T-cell (primary cell): ENCODE measurements at regions not wholly inside any gene's neighbourhood (a gene's known extent, or its start where the extent isn't known, plus 50 kb on each side); places are given as distances from the start of the nearest gene placed in this dataset.

ENCODE experiments used
- ATAC-seq, 4 experiments: fragments of 200-7000 bp in 3 of 4; fragments of 150-1000 bp in 1 of 4; cut with Tn5 transposase; replicated peaks in 1 of 4; 1 replicate in 3 of 4; 2 replicates in 1 of 4; pipeline ENCODE4 v1.10.0; 2021; ENCODE audit warnings: moderate library complexity in 3 of 4, mild to moderate bottlenecking in 2 of 4, moderate number of reproducible peaks in 1 of 4
- CTCF ChIA-PET, 2 donors: fragments of 300-600 bp; sonication (Branson Sonifier 250); formaldehyde crosslinking; loops; one replicate each; lab custom pipeline; 2022; ENCODE audit warnings: antibody characterized with exemption in 2 of 2; lab: Charles Lee
- POLR2A ChIA-PET, 2 donors: fragments of 300-600 bp; sonication (Branson Sonifier 250); formaldehyde crosslinking; loops; one replicate each; lab custom pipeline; 2022; ENCODE audit warnings: antibody characterized with exemption in 2 of 2; lab: Charles Lee
- DNase-seq, 35 experiments: peaks; one replicate each; pipeline versions ENCODE4 v3.0.0 to v3.0.0-alpha.2; 2013 to 2023
- H3K27ac ChIP-seq: one replicate; pipeline ENCODE4 v1.5.1; 2013; ENCODE audit warnings: low read length
- H3K27me3 ChIP-seq, 2 experiments: replicated peaks in 1 of 2; 1 replicate in 1 of 2; 2 replicates in 1 of 2; pipeline versions ENCODE4 v1.6.1 to v1.7.0; 2013; ENCODE audit warnings: low read length in 1 of 2, mixed read lengths in 1 of 2; ENCODE audit not compliant: control insufficient read depth in 2 of 2, insufficient read depth in 2 of 2; ENCODE audit errors: extremely low read depth in 1 of 2
- H3K36me3 ChIP-seq, 2 donors: 1 replicate in 1 of 2; 2 replicates in 1 of 2; pipeline versions ENCODE4 v1.6.1 to v1.7.0; 2013; ENCODE audit warnings: low read length in 1 of 2; ENCODE audit not compliant: control insufficient read depth in 2 of 2, insufficient read depth in 1 of 2; ENCODE audit errors: extremely low read depth in 1 of 2
- H3K4me1 ChIP-seq, 2 experiments: 1 replicate in 1 of 2; 2 replicates in 1 of 2; pipeline versions ENCODE4 v1.6.1 to v1.7.0; 2013; ENCODE audit warnings: low read length in 2 of 2, mixed read lengths in 1 of 2; ENCODE audit not compliant: insufficient read depth in 2 of 2, control insufficient read depth in 1 of 2; ENCODE audit errors: extremely low read depth in 1 of 2
- H3K4me3 ChIP-seq, 2 donors: 1 replicate in 1 of 2; 2 replicates in 1 of 2; pipeline versions ENCODE4 v1.5.1 to v1.7.0; 2013; ENCODE audit warnings: mild to moderate bottlenecking in 2 of 2, low read length in 1 of 2, moderate library complexity in 1 of 2; ENCODE audit not compliant: control insufficient read depth in 1 of 2; ENCODE audit errors: extremely low read depth in 1 of 2
- H3K9me3 ChIP-seq: 2 replicates; pipeline ENCODE4 v1.7.0; 2013
- H3K27ac Mint-ChIP-seq, 2 donors: one replicate each; pipeline ENCODE4 v1.8.0; 2020 to 2021; ENCODE audit warnings: mild to moderate bottlenecking in 2 of 2, mixed read lengths in 2 of 2
- H3K27me3 Mint-ChIP-seq, 2 donors: one replicate each; pipeline ENCODE4 v1.8.0; 2021 to 2022; ENCODE audit warnings: mixed read lengths in 2 of 2
- H3K36me3 Mint-ChIP-seq: one replicate; pipeline ENCODE4 v1.8.0; 2021; ENCODE audit warnings: mixed read lengths
- H3K4me1 Mint-ChIP-seq, 3 donors: one replicate each; pipeline ENCODE4 v1.8.0; 2020 to 2022; ENCODE audit warnings: mixed read lengths in 3 of 3, mild to moderate bottlenecking in 1 of 3
- H3K4me3 Mint-ChIP-seq, 3 donors: one replicate each; pipeline ENCODE4 v1.8.0; 2020 to 2022; ENCODE audit warnings: mild to moderate bottlenecking in 3 of 3, mixed read lengths in 3 of 3, moderate library complexity in 3 of 3
- H3K9me3 Mint-ChIP-seq, 3 donors: one replicate each; pipeline ENCODE4 v1.8.0; 2020 to 2022; ENCODE audit warnings: mixed read lengths in 3 of 3
- WGBS: methylation state at CpG from one replicate; pipeline ENCODE4 v1.1.5; 2013; ENCODE audit warnings: missing lambda C conversion rate; ENCODE audit not compliant: insufficient coverage; 5-methylcytosine and 5-hydroxymethylcytosine counted together

DNA sequence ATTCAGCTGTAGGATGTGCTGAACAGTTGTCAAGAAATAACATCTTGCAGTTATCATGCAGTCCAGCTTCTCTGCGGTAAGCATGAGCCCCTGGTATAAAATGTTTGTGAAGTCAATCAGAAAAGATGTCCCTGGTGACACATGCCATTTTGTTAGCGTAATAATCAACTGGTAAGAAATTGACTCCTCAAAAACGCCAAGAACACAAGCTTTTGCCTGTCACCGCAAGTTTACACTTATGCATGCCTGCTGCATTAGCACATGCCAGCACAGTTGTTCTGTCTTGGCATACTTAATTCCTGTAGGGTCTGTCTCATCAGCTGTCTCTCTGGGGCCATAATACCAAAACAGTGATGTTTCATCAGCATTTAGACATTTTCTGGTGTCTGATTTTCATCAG lies 524.8 kb upstream of the DSEL start:
- H3K27me3 ChIP-seq = no peaks in the 10 kb centered on the region
- 93% methylated on average over 3 of the region's 4 CpGs for WGBS
- Mint-ChIP-seq H3K9me3 (no peaks in the 10 kb centered on the region), H3K36me3 (no peaks in the 10 kb centered on the region), H3K4me1 (no peaks in the 10 kb centered on the region), H3K4me3 (no peak overlapping the region), H3K27ac (no peak overlapping the region), H3K27me3 (no peaks in the 10 kb centered on the region)
- DNase-seq (no peak), ATAC-seq (no peak)
- no peaks in the 10 kb centered on the region for H3K4me1 ChIP-seq
- no peaks in the 10 kb centered on the region for H3K36me3 ChIP-seq
- no peak overlapping the region for H3K27ac ChIP-seq
- H3K9me3 ChIP-seq = no peaks in the 10 kb centered on the region
- POLR2A ChIA-PET = no interaction called here
- CTCF ChIA-PET = no interaction called here
- H3K4me3 ChIP-seq = no peak overlapping the region

GRCh38 chr18:68040198-68040597 lies 523.7 kb upstream of the DSEL start:
- Histone ChIP-seq H3K27ac (no peak overlapping the region), H3K9me3 (no peaks in the 10 kb centered on the region), H3K36me3 (no peaks in the 10 kb centered on the region), H3K4me1 (no peaks in the 10 kb centered on the region), H3K27me3 (no peaks in the 10 kb centered on the region), H3K4me3 (no peak overlapping the region)
- POLR2A ChIA-PET = no interaction called here
- Mint-ChIP-seq H3K27me3 (no peaks in the 10 kb centered on the region), H3K4me1 (no peaks in the 10 kb centered on the region), H3K9me3 (no peaks in the 10 kb centered on the region), H3K36me3 (no peaks in the 10 kb centered on the region), H3K4me3 (no peak overlapping the region), H3K27ac (no peak overlapping the region)
- ATAC-seq (no peak), DNase-seq (no peak)
- 0% methylated on average over 1 of the region's 3 CpGs for WGBS
- CTCF ChIA-PET = no interaction called here

GRCh38 chr18:68035774-68036522 lies 519.4 kb upstream of the DSEL start:
- no peak overlapping the region for H3K4me3 Mint-ChIP-seq
- 74% methylated on average over 5 of the region's 8 CpGs for WGBS
- H3K4me1 ChIP-seq = no peaks in the 10 kb centered on the region
- DNase-seq = no peak
- no peaks in the 10 kb centered on the region for H3K4me1 Mint-ChIP-seq
- no peaks in the 10 kb centered on the region for H3K27me3 ChIP-seq
- H3K36me3 ChIP-seq = no peaks in the 10 kb centered on the region
- no peak overlapping the region for H3K4me3 ChIP-seq
- ATAC-seq = no peak
- H3K36me3 Mint-ChIP-seq = no peaks in the 10 kb centered on the region
- no peak overlapping the region for H3K27ac ChIP-seq
- ChIA-PET POLR2A (no interaction called here), CTCF (no interaction called here)
- H3K27ac Mint-ChIP-seq = no peak overlapping the region
- no peaks in the 10 kb centered on the region for H3K9me3 Mint-ChIP-seq
- no peaks in the 10 kb centered on the region for H3K27me3 Mint-ChIP-seq
- H3K9me3 ChIP-seq = no peaks in the 10 kb centered on the region

DNA sequence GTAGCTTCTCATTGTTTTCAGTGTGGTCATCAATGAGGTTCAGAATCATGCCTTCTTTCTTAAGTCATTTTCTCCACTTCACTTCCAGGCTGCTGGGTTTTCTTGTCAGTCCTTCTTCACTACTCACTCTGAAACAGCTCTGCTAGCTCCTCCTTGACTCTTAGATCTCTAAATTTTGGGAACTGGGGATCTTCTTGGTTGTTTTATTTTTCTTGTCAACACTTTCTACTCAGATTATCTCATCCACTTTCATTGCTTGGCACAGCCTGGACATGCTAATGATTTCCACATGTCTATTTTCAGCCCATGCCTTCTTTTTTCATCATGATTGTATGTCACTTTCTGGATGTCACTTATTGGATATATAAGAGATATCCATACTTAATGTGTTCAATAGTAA lies 517.8 kb upstream of the DSEL start:
- CTCF ChIA-PET = no interaction called here
- Mint-ChIP-seq H3K4me1 (no peaks in the 10 kb centered on the region), H3K36me3 (no peaks in the 10 kb centered on the region)

DNA sequence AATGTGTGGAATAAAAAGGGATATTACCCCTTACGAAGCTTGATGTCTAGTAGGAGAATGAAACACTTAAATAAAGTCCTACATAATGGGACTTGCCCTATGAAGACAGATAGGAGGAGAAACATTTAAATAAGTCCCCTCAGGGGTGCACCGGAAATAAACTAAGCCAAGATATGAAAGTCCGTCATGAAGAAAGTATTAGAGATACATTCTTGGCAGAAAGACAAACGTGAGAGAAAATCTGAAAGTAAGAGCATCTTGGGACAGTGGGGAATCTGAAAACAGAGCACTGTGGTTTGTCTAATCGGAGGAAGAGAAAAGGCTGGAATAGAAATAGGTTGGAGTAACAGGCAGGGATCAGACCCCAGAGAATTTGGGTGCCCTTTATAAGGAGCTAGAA lies 516.9 kb upstream of the DSEL start:
- Mint-ChIP-seq H3K27ac (no peak overlapping the region), H3K9me3 (no peaks in the 10 kb centered on the region), H3K4me3 (no peak overlapping the region), H3K27me3 (no peaks in the 10 kb centered on the region), H3K4me1 (no peaks in the 10 kb centered on the region), H3K36me3 (no peaks in the 10 kb centered on the region)
- DNase-seq (no peak), ATAC-seq (no peak)
- ChIA-PET CTCF (no interaction called here), POLR2A (no interaction called here)
- H3K27me3 ChIP-seq = no peaks in the 10 kb centered on the region
- H3K4me3 ChIP-seq = no peak overlapping the region
- WGBS = 81% methylated on average over 3 of the region's 5 CpGs
- H3K4me1 ChIP-seq = no peaks in the 10 kb centered on the region
- no peak overlapping the region for H3K27ac ChIP-seq
- H3K9me3 ChIP-seq = no peaks in the 10 kb centered on the region
- no peaks in the 10 kb centered on the region for H3K36me3 ChIP-seq

More for the DNA sequence above, 517.8 kb upstream of the DSEL start:
- H3K27ac Mint-ChIP-seq = no peak overlapping the region
- DNase-seq (no peak), ATAC-seq (no peak)
- no peak overlapping the region for H3K4me3 ChIP-seq
- POLR2A ChIA-PET = no interaction called here
- no peaks in the 10 kb centered on the region for H3K27me3 ChIP-seq
- H3K4me1 ChIP-seq = no peaks in the 10 kb centered on the region
- H3K27ac ChIP-seq = no peak overlapping the region
- no peaks in the 10 kb centered on the region for H3K36me3 ChIP-seq
- no peak overlapping the region for H3K4me3 Mint-ChIP-seq
- no peaks in the 10 kb centered on the region for H3K9me3 ChIP-seq
- no peaks in the 10 kb centered on the region for H3K27me3 Mint-ChIP-seq
- no peaks in the 10 kb centered on the region for H3K9me3 Mint-ChIP-seq

DNA sequence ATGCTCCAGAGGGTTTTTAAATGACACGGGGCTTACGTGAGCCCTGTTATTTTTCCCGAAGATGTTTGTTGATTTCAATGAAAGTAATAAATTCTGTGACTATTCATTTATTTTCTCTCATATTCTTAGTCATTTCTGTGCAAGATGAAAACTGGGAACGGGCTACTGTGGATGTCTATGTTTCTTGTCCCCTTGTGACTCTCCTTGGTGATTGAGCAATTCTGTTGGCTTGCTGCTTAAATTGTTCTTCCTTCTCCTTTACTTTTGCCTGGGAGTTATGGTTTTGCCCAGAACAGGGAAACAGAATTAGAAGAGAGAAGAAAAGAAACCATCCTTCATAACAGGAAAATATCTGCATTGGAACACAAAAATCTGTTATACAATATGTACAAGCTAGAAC lies 508.2 kb upstream of the DSEL start:
- CTCF ChIA-PET = no interaction called here
- H3K27ac Mint-ChIP-seq = no peak overlapping the region
- POLR2A ChIA-PET = no interaction called here
- H3K27me3 ChIP-seq = no peaks in the 10 kb centered on the region
- WGBS = no CpG with 5 or more reads among the region's 4 CpGs
- H3K27ac ChIP-seq = no peak overlapping the region
- ATAC-seq (no peak), DNase-seq (no peak)
- H3K4me1 Mint-ChIP-seq = no peaks in the 10 kb centered on the region
- H3K4me3 Mint-ChIP-seq = no peak overlapping the region
- H3K27me3 Mint-ChIP-seq = no peaks in the 10 kb centered on the region
- H3K36me3 ChIP-seq = no peaks in the 10 kb centered on the region
- H3K4me1 ChIP-seq = no peaks in the 10 kb centered on the region
- H3K9me3 ChIP-seq = no peaks in the 10 kb centered on the region
- no peaks in the 10 kb centered on the region for H3K36me3 Mint-ChIP-seq
- H3K9me3 Mint-ChIP-seq = no peaks in the 10 kb centered on the region
- H3K4me3 ChIP-seq = no peak overlapping the region

DNA sequence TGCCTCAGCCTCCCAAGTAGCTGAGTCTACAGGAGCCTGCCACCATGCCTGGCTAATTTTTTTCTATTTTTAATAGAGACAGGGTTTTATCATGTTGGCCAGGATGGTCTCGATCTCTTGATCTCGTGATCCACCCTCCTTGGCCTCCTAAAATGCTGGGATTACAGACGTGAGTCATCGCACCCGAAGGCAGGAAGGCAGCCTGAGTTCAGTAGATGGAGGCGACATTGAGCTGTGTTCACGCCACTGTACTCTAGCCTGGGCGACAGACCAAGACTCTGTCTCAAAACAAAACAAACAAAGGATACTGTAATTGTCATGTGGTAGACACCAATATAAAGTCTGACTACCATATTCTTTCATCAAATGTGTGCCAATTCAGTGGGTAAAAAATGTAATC lies 500.9 kb upstream of the DSEL start:
- H3K4me3 ChIP-seq = no peak overlapping the region
- H3K27ac ChIP-seq = no peak overlapping the region
- no peak overlapping the region for H3K4me3 Mint-ChIP-seq
- no peaks in the 10 kb centered on the region for H3K4me1 Mint-ChIP-seq
- no peaks in the 10 kb centered on the region for H3K36me3 ChIP-seq
- no peaks in the 10 kb centered on the region for H3K4me1 ChIP-seq
- no peak for ATAC-seq
- no peak overlapping the region for H3K27ac Mint-ChIP-seq
- CTCF ChIA-PET = no interaction called here
- H3K9me3 Mint-ChIP-seq = no peaks in the 10 kb centered on the region
- no peak for DNase-seq
- no peaks in the 10 kb centered on the region for H3K27me3 Mint-ChIP-seq
- no peaks in the 10 kb centered on the region for H3K36me3 Mint-ChIP-seq
- H3K27me3 ChIP-seq = no peaks in the 10 kb centered on the region
- POLR2A ChIA-PET = no interaction called here
- WGBS = 90% methylated on average over 5 of the region's 8 CpGs
- H3K9me3 ChIP-seq = no peaks in the 10 kb centered on the region
